Colonic mucosa (tissue), 4 donors: ENCODE measurements at regions not wholly inside any gene's neighbourhood (a gene's known extent, or its start where the extent isn't known, plus 50 kb on each side); places are given as distances from the start of the nearest gene placed in this dataset.

ENCODE experiments used
- DNase-seq: peaks from one replicate; pipeline ENCODE4 v3.0.0-alpha.2; 2020
- H3K27ac ChIP-seq: fragments of 200-600 bp; one replicate; pipeline ENCODE4 v1.8.0; 2021
- H3K27me3 ChIP-seq: fragments of 200-600 bp; one replicate; pipeline ENCODE4 v1.8.0; 2021
- H3K36me3 ChIP-seq: fragments of 200-600 bp; one replicate; pipeline ENCODE4 v1.8.0; 2021
- H3K4me1 ChIP-seq: fragments of 200-600 bp; one replicate; pipeline ENCODE4 v1.8.0; 2021; ENCODE audit warnings: mild to moderate bottlenecking
- H3K4me3 ChIP-seq: fragments of 200-600 bp; one replicate; pipeline ENCODE4 v1.8.0; 2021
- H3K9ac ChIP-seq, 2 donors: one replicate each; pipeline ENCODE4 v1.7.0; 2013; ENCODE audit warnings: control low read depth in 2 of 2, low read depth in 2 of 2, low read length in 2 of 2
- H3K9me3 ChIP-seq: fragments of 200-600 bp; one replicate; pipeline ENCODE4 v1.8.0; 2021
- CTCF ChIP-seq: fragments of 200-600 bp; IDR thresholded peaks from one replicate; pipeline ENCODE4 v1.8.0; 2022; ENCODE audit warnings: antibody characterized with exemption, mild to moderate bottlenecking
- intact Hi-C: fragments of 100-400 bp; cut with DNase I; formaldehyde crosslinking; loops from one replicate; pipeline ENCODE4 v1.14.1; 2022
- donor health status: healthy.
- donor health status: DM: no; HTN: no; CAD: no.
- donor health status: DM: no; HTN: no; CAD: no.

DNA sequence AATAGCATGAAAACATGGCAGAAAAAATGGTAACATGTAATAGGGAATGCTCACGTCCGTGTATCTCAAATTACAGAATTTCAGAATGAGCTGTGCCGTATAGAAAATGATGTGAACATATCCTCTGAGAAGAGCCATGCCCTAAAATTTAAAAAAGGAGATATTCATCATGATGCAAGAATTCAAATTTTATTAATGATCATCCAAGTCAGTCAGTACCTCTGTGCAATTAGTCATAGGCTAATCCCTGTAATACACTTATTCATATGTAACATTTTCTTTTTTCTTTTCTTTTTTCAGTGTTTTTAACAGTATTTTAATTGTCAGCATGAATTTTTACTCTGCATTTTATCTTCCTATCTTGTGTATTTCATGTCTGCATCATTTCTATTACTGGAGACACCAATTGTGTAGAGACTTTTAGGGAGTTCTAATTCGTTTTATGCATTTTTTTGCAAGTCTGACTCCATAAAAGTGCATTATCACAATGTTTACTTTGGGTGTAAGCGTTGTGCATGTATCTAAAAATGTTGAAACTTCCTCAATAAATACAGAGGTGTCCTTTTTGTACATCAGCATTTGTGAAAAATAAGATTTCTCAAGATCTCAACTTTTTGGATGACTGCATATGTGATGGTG is 1103.7 kb upstream of the CELF2 start:
- no peaks in the 10 kb centered on the region for H3K4me1 ChIP-seq
- no peak overlapping the region for H3K9ac ChIP-seq
- DNase-seq: no peak
- no peaks in the 10 kb centered on the region for H3K27me3 ChIP-seq
- intact Hi-C loops: no loop called here
- no peaks in the 10 kb centered on the region for H3K36me3 ChIP-seq
- TF ChIP-seq CTCF: no peak
- no peak overlapping the region for H3K27ac ChIP-seq
- no peak overlapping the region for H3K4me3 ChIP-seq
- H3K9me3 ChIP-seq: no peaks in the 10 kb centered on the region

GRCh38 chr10:9921544-9921943 is 1096.1 kb upstream of the CELF2 start:
- Histone ChIP-seq H3K9me3 (no peaks in the 10 kb centered on the region), H3K27ac (no peak overlapping the region), H3K4me1 (no peaks in the 10 kb centered on the region), H3K9ac (no peak overlapping the region), H3K4me3 (no peak overlapping the region), H3K27me3 (no peaks in the 10 kb centered on the region), H3K36me3 (no peaks in the 10 kb centered on the region)
- intact Hi-C loops: no loop called here
- TF ChIP-seq CTCF: no peak
- DNase-seq: no peak

- H3K4me3 ChIP-seq: no peak overlapping the region
- DNase-seq: no peak
- H3K36me3 ChIP-seq: no peaks in the 10 kb centered on the region
- no peak overlapping the region for H3K27ac ChIP-seq
- H3K9me3 ChIP-seq: no peaks in the 10 kb centered on the region
- intact Hi-C loops: no loop called here
- H3K9ac ChIP-seq: no peak overlapping the region
- no peaks in the 10 kb centered on the region for H3K4me1 ChIP-seq
- H3K27me3 ChIP-seq: no peaks in the 10 kb centered on the region
- no peak for TF ChIP-seq CTCF
These were observed 1095.4 kb upstream of the CELF2 start for GRCh38 chr10:9922126-9922870.

DNA sequence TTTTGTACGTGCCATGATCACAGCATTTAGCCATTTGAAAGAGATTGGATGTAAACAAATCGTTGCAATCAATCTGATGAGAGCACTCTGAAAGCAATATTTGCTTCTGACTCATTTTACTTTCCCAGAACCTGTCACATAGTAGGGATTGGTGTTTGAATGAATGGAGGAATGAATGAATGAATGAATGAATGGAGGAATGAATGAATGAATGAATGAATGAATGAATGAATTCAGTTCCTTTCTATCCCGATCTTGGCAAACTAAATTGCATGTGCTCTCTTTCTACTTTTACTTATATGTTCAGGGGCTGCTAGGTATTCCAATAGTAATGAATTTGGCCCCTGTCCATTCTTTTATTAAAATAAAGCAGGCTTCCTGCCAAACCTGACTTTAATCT is 1091.7 kb upstream of the CELF2 start:
- no peak for DNase-seq
- Histone ChIP-seq H3K4me1 (no peaks in the 10 kb centered on the region), H3K4me3 (no peak overlapping the region), H3K9ac (no peak overlapping the region), H3K27ac (no peak overlapping the region), H3K27me3 (no peaks in the 10 kb centered on the region), H3K36me3 (no peaks in the 10 kb centered on the region), H3K9me3 (no peaks in the 10 kb centered on the region)
- intact Hi-C loops: no loop called here
- no peak for TF ChIP-seq CTCF

DNA sequence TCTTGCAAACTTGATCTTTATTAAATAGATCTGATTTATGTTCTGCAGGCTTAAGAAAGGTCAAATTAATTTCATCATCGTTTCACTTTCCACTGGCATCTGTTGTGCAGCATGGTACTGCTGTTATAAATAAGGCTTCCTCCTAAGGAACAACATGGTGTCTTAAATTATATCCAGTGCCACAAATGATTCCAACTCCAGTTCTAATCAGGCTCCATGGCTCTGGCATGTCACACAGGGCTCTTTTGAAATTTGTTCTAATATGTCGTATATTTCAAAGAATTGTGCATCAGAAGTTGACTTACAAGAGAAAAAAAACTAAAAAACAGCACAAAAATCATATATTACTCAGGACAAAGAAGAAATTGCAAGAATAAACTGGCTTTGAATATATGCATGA is 1090.8 kb upstream of the CELF2 start:
- intact Hi-C loops: no loop called here
- Histone ChIP-seq H3K9me3 (no peaks in the 10 kb centered on the region), H3K27ac (no peak overlapping the region), H3K36me3 (no peaks in the 10 kb centered on the region), H3K9ac (no peak overlapping the region), H3K4me3 (no peak overlapping the region), H3K27me3 (no peaks in the 10 kb centered on the region), H3K4me1 (no peaks in the 10 kb centered on the region)
- TF ChIP-seq CTCF: no peak
- DNase-seq: no peak
